Prostate gland (tissue), 2 donors: ENCODE measurements at regions not wholly inside any gene's neighbourhood (a gene's known extent, or its start where the extent isn't known, plus 50 kb on each side); places are given as distances from the start of the nearest gene placed in this dataset.

Experiments
- DNase-seq: peaks from one replicate; pipeline ENCODE4 v3.0.0-alpha.2; 2019; ENCODE audit warnings: low spot score
- H3K27ac ChIP-seq, 2 donors: fragments of 200-600 bp; sonication (generic); 2 replicates each; pipeline ENCODE4 v1.5.1; 2017 to 2019
- H3K27me3 ChIP-seq: fragments of 200-600 bp; sonication (generic); replicated peaks from 2 replicates; pipeline ENCODE4 v1.5.1; 2019; ENCODE audit not compliant: insufficient read depth
- H3K36me3 ChIP-seq, 2 donors: fragments of 200-600 bp; sonication (generic); 1 replicate in 1 of 2; 2 replicates in 1 of 2; pipeline versions ENCODE4 v1.5.1 to v1.8.1; 2017 to 2019
- H3K4me1 ChIP-seq: fragments of 200-600 bp; sonication (generic); replicated peaks from 2 replicates; pipeline ENCODE4 v1.5.1; 2019
- H3K4me3 ChIP-seq, 2 donors: fragments of 200-600 bp; sonication (generic); 2 replicates each; pipeline ENCODE4 v1.5.1; 2017 to 2019
- H3K9me3 ChIP-seq: fragments of 200-600 bp; sonication (generic); 2 replicates; pipeline ENCODE4 v1.5.1; 2017
- CTCF ChIP-seq, 4 experiments: fragments of 200-600 bp in 2 of 4; fragments of 450-650 bp in 2 of 4; sonication (generic) in 2 of 4; IDR thresholded peaks; 1 replicate in 3 of 4; 2 replicates in 1 of 4; pipeline ENCODE4 v1.5.1; 2016 to 2019; ENCODE audit warnings: antibody characterized with exemption in 4 of 4, mild to moderate bottlenecking in 2 of 4, moderate library complexity in 2 of 4
- POLR2A ChIP-seq: fragments of 450-650 bp; IDR thresholded peaks from one replicate; pipeline ENCODE4 v1.6.1; 2016; ENCODE audit warnings: antibody characterized with exemption, mild to moderate bottlenecking
- POLR2AphosphoS5 ChIP-seq: sonication (generic); formaldehyde crosslinking; IDR thresholded peaks from one replicate; pipeline ENCODE4 v1.6.1; 2017; ENCODE audit warnings: antibody characterized with exemption
- WGBS: methylation state at CpG from one replicate; pipeline ENCODE4 v1.1.5; 2018; 5-methylcytosine and 5-hydroxymethylcytosine counted together
- intact Hi-C: fragments of 100-400 bp; cut with DNase I; formaldehyde crosslinking; loops from one replicate; pipeline ENCODE4 v1.14.2; 2022

DNA sequence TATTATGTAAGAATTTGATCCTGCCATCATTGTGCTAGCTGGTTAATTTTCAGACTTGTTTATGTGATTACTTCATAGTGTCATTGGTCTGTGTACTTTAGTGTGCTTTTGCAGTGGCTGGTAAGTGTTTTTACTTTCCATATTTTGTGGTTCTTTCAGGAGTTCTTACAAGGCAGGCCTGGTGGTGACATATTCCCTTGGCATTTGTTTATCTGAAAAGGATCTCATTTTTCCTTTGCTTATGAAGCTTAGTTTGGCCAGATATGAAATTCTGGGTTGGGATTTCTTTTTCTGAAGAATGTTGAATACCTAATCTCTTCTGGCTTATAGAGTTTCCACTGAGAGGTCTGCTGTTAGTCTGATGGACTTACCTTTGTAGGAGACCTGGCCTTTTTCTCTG is 72.8 kb upstream of the MC4R start:
- intact Hi-C loops, result no loop called here
- TF ChIP-seq CTCF (IDR thresholded peaks at IDR 0.05), result no peak
- no peak for TF ChIP-seq POLR2AphosphoS5
- TF ChIP-seq POLR2A, result no peak

GRCh38 chr18:60446821-60447220 is 74.2 kb upstream of the MC4R start:
- intact Hi-C loops, result no loop called here
- Histone ChIP-seq H3K36me3 (no peaks in the 10 kb centered on the region), H3K27ac (no peak overlapping the region), H3K9me3 (no peaks in the 10 kb centered on the region), H3K4me1 (no peaks in the 10 kb centered on the region), H3K27me3 (no peaks in the 10 kb centered on the region), H3K4me3 (no peak overlapping the region)
- WGBS, result 84% methylated on average over 5 of the region's 5 CpGs
- DNase-seq, result no peak
- TF ChIP-seq POLR2A (no peak), POLR2AphosphoS5 (no peak), CTCF (IDR thresholded peaks at IDR 0.05) (no peak)

More for the DNA sequence above, 72.8 kb upstream of the MC4R start:
- no peak overlapping the region for H3K27ac ChIP-seq
- H3K4me1 ChIP-seq, result no peaks in the 10 kb centered on the region
- H3K36me3 ChIP-seq, result no peaks in the 10 kb centered on the region
- no peak for DNase-seq
- no peaks in the 10 kb centered on the region for H3K9me3 ChIP-seq
- H3K27me3 ChIP-seq, result no peaks in the 10 kb centered on the region
- H3K4me3 ChIP-seq, result no peak overlapping the region

DNA sequence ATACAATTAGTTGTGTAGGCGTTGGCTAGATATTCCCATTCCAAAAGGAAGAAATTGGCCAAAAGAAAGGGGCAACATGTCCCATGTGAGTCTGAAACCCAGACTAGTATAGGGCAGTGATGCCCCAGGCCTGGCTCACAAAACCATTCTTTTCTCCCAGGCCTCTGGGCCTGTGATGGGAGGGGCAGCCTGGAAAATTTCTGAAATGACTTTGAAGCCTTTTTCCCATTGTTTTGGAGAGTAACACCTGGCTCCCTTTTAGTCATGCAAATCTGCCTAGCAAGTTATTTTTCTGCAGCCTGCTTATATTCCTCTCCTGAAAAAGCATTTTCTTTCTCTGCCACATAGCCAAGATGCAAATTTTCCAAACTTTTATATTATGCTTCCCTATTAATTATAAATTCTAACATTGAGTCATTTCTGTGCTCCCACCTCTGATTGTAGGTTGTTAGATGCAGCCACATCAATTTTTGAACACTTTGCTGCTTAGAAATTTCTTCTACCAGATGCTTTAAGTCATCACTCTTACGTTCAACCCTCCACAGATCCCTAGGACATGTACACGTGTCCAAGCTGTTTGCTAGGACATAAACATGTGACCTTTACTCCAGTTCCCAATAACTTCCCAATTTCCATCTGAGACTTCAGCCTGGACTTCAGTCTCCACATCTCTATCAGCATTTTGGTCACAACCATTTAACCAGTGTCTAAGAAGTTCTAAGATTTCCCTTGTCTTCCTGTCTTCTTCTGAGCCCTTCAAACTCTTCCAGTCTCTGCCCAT is 76.1 kb upstream of the MC4R start:
- WGBS, result 90% methylated on average over 3 of the region's 3 CpGs

GRCh38 chr18:60452421-60452820 is 79.8 kb upstream of the MC4R start:
- H3K36me3 ChIP-seq, result no peaks in the 10 kb centered on the region
- H3K27me3 ChIP-seq, result no peaks in the 10 kb centered on the region
- WGBS, result 88% methylated on average over 1 of the region's 1 CpG
- no peak for DNase-seq
- no peaks in the 10 kb centered on the region for H3K9me3 ChIP-seq
- no peak for TF ChIP-seq POLR2A
- no peak for TF ChIP-seq POLR2AphosphoS5
- no peak for TF ChIP-seq CTCF (IDR thresholded peaks at IDR 0.05)
- no peak overlapping the region for H3K27ac ChIP-seq
- intact Hi-C loops, result no loop called here
- H3K4me3 ChIP-seq, result no peak overlapping the region
- no peaks in the 10 kb centered on the region for H3K4me1 ChIP-seq

More for the DNA sequence above, 76.1 kb upstream of the MC4R start:
- H3K4me1 ChIP-seq, result no peaks in the 10 kb centered on the region
- no peak for TF ChIP-seq POLR2A
- H3K9me3 ChIP-seq, result no peaks in the 10 kb centered on the region
- no peak for DNase-seq
- H3K36me3 ChIP-seq, result no peaks in the 10 kb centered on the region
- no peaks in the 10 kb centered on the region for H3K27me3 ChIP-seq
- H3K27ac ChIP-seq, result no peak overlapping the region
- no peak overlapping the region for H3K4me3 ChIP-seq
- intact Hi-C loops, result no loop called here

GRCh38 chr18:60466677-60467076 is 94.1 kb upstream of the MC4R start:
- H3K4me3 ChIP-seq, result no peak overlapping the region
- H3K36me3 ChIP-seq, result no peaks in the 10 kb centered on the region
- DNase-seq, result no peak
- no peaks in the 10 kb centered on the region for H3K27me3 ChIP-seq
- no peak for TF ChIP-seq POLR2A
- TF ChIP-seq CTCF (IDR thresholded peaks at IDR 0.05), result no peak
- TF ChIP-seq POLR2AphosphoS5, result no peak
- H3K4me1 ChIP-seq, result no peaks in the 10 kb centered on the region
- intact Hi-C loops, result no loop called here
- no peak overlapping the region for H3K27ac ChIP-seq
- WGBS, result 85% methylated on average over 3 of the region's 3 CpGs
- no peaks in the 10 kb centered on the region for H3K9me3 ChIP-seq
